ENCODE measurements at regions not wholly inside any gene's neighbourhood (a gene's known extent, or its start where the extent isn't known, plus 50 kb on each side); places are given as distances from the start of the nearest gene placed in this dataset.

DNA sequence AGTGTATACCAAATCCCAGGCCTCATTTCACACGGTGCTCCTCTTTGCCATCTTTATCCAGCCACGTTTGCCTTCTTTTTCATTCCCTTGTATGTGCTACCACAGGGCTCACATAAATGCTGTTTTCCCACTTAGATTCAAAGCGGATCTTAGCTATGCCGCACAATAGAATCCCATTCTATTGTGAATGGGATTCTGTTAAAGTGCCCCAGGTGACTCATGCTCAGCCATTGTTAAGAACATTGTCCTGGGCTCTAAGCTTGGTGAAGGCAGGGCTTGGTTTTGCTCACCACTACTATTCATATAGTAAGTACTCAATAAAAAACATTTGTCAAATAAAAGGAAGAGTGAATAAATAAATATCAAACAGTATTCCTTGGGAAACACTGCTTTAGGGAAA lies 72.3 kb upstream of the PHYHIPL start:
- H3K36me3 ChIP-seq = no peaks in the 10 kb centered on the region
- TF ChIP-seq POLR2A (IDR thresholded peaks at IDR 0.05) (no peak), POLR2AphosphoS5 (IDR thresholded peaks at IDR 0.05; ENCODE audit: insufficient read depth in 1 of 2, low read depth in 1 of 2) (no peak)
- TF ChIP-seq, protein P1, sequence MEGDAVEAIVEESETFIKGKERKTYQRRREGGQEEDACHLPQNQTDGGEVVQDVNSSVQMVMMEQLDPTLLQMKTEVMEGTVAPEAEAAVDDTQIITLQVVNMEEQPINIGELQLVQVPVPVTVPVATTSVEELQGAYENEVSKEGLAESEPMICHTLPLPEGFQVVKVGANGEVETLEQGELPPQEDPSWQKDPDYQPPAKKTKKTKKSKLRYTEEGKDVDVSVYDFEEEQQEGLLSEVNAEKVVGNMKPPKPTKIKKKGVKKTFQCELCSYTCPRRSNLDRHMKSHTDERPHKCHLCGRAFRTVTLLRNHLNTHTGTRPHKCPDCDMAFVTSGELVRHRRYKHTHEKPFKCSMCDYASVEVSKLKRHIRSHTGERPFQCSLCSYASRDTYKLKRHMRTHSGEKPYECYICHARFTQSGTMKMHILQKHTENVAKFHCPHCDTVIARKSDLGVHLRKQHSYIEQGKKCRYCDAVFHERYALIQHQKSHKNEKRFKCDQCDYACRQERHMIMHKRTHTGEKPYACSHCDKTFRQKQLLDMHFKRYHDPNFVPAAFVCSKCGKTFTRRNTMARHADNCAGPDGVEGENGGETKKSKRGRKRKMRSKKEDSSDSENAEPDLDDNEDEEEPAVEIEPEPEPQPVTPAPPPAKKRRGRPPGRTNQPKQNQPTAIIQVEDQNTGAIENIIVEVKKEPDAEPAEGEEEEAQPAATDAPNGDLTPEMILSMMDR (IDR thresholded peaks at IDR 0.05) = no peak
- no peak overlapping the region for H3K4me3 ChIP-seq
- intact Hi-C loops (cut with DNase I) = no loop called here
- peaks cover 5% of the 10 kb centered on the region for H3K4me1 ChIP-seq
- DNase-seq (ENCODE audit: extremely low spot score in 2 of 2) = no peak
- H3K27ac ChIP-seq = no peak overlapping the region
- H3K9me3 ChIP-seq = no peaks in the 10 kb centered on the region
- no peaks in the 10 kb centered on the region for H3K27me3 ChIP-seq

- Histone ChIP-seq H3K27ac (no peak overlapping the region), H3K27me3 (no peaks in the 10 kb centered on the region), H3K4me1 (peaks cover 5% of the 10 kb centered on the region), H3K36me3 (no peaks in the 10 kb centered on the region), H3K9me3 (no peaks in the 10 kb centered on the region), H3K4me3 (no peak overlapping the region)
- no peak for TF ChIP-seq POLR2A (IDR thresholded peaks at IDR 0.05)
- TF ChIP-seq, protein P1 (IDR thresholded peaks at IDR 0.05) = no peak
- no peak for TF ChIP-seq POLR2AphosphoS5 (IDR thresholded peaks at IDR 0.05; ENCODE audit: insufficient read depth in 1 of 2, low read depth in 1 of 2)
- intact Hi-C loops (cut with DNase I) = no loop called here
- DNase-seq (ENCODE audit: extremely low spot score in 2 of 2) = no peak
Observed at GRCh38 chr10:59106441-59106840, 70.0 kb upstream of the PHYHIPL start.

GRCh38 chr10:59107147-59107546 lies 69.3 kb upstream of the PHYHIPL start:
- no peaks in the 10 kb centered on the region for H3K27me3 ChIP-seq
- TF ChIP-seq POLR2AphosphoS5 (IDR thresholded peaks at IDR 0.05; ENCODE audit: insufficient read depth in 1 of 2, low read depth in 1 of 2) (no peak), POLR2A (IDR thresholded peaks at IDR 0.05) (no peak)
- TF ChIP-seq, protein P1 (IDR thresholded peaks at IDR 0.05) = no peak
- H3K36me3 ChIP-seq = no peaks in the 10 kb centered on the region
- no peak for DNase-seq (ENCODE audit: extremely low spot score in 2 of 2)
- H3K27ac ChIP-seq = no peak overlapping the region
- H3K4me3 ChIP-seq = no peak overlapping the region
- peaks cover 5% of the 10 kb centered on the region for H3K4me1 ChIP-seq
- H3K9me3 ChIP-seq = no peaks in the 10 kb centered on the region
- intact Hi-C loops (cut with DNase I) = no loop called here

GRCh38 chr10:59108296-59108870 lies 68.1 kb upstream of the PHYHIPL start:
- Histone ChIP-seq H3K4me1 (peaks cover 5% of the 10 kb centered on the region), H3K4me3 (no peak overlapping the region), H3K27ac (no peak overlapping the region), H3K36me3 (no peaks in the 10 kb centered on the region), H3K27me3 (no peaks in the 10 kb centered on the region), H3K9me3 (no peaks in the 10 kb centered on the region)
- TF ChIP-seq, protein P1 (IDR thresholded peaks at IDR 0.05) = no peak
- TF ChIP-seq POLR2A (IDR thresholded peaks at IDR 0.05) (no peak), POLR2AphosphoS5 (IDR thresholded peaks at IDR 0.05; ENCODE audit: insufficient read depth in 1 of 2, low read depth in 1 of 2) (no peak)
- intact Hi-C loops (cut with DNase I) = no loop called here
- DNase-seq (ENCODE audit: extremely low spot score in 2 of 2) = no peak

DNA sequence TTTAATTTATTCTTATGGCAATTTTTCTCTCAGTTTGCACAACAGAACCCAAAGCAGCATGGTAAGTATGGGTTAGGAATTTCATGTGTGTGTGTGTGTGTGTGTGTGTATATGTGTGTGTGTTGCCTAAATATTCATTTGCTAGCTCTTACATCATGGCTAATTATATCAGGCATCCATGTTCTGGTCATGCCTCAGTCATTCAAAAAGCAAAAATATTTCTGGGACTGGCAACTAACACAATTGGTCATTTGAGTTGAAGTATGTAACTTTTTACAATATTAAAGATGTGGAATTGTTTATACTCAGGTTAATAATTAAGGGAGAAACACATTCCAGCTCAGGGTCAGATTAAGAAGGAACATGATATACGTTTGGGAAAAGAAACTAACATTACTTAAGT lies 67.6 kb upstream of the PHYHIPL start:
- DNase-seq (ENCODE audit: extremely low spot score in 2 of 2) = no peak

More for the DNA sequence above, 67.6 kb upstream of the PHYHIPL start:
- intact Hi-C loops (cut with DNase I) = no loop called here
- no peaks in the 10 kb centered on the region for H3K9me3 ChIP-seq
- H3K4me1 ChIP-seq = peaks cover 5% of the 10 kb centered on the region
- no peak for TF ChIP-seq POLR2A (IDR thresholded peaks at IDR 0.05)
- TF ChIP-seq, protein P1 (IDR thresholded peaks at IDR 0.05) = no peak
- H3K36me3 ChIP-seq = no peaks in the 10 kb centered on the region
- H3K27ac ChIP-seq = no peak overlapping the region
- H3K4me3 ChIP-seq = no peak overlapping the region
- H3K27me3 ChIP-seq = no peaks in the 10 kb centered on the region
